HG03108 (cell line): ENCODE measurements at regions not wholly inside any gene's neighbourhood (a gene's known extent, or its start where the extent isn't known, plus 50 kb on each side); places are given as distances from the start of the nearest gene placed in this dataset.
"Not testable (repeated sequence)": the region's sequence is repeated elsewhere in the genome, so short reads cannot be mapped to it uniquely, and the experiment has no call there.

Experiments
- ATAC-seq: cut with Tn5 transposase; IDR thresholded peaks from one replicate; pipeline ENCODE4 v1.9.1; 2021; ENCODE audit warnings: moderate library complexity; ENCODE audit not compliant: unreplicated experiment

DNA sequence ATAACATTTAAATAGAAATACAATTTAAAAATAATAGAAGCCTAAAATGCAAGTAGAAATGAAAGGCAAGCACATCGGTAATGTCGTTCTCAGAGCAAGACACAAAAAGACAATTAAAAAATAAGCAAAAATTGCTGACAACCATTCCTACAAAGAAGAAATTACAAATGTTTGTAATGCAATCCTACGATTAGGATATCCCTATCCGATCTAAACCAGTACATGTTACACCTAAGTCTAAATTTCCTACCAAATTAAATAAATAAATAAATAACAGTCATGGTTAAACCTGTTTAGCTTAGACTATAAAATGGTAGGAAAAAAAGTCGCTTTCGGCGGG lies 90.0 kb downstream of the ANXA2R start:
- ATAC-seq = no peak

DNA sequence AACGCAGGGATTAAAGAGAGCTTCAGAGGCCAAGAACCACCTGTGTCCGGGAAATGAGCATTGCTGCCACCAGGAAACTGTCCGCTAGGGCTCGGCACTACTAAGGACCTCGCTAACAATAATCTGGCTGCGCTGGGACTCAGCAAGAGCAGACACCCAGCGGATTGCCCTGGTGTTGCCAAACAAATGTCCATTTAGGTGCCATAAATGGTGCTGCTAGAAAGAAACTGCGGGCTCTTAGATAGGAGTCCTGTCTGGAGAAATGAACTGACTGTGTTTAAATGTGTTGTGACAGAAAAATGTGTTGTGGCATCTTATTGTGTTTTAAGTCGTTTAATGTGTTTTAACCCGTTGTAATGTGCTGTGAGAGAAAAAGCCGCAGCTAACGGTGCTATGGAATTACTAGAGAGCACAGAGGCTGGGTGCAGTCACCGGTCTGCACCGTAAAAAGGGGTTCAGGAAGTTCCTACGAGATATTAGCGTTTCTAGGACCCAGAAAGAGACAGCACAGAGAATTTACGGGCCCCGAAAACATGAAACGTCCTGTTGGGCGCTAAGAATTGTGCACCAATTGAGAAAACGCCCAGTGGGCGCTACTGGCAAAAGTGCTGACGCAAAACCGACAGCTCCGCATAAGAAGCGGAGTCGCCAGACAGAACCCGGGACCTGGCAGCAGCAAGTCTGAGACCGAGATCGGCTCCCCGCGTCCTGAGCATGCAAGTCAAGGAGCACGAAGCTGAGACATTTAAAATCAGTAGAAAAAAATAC lies 90.6 kb downstream of the ANXA2R start:
- peak; percentile 64 for ATAC-seq

DNA sequence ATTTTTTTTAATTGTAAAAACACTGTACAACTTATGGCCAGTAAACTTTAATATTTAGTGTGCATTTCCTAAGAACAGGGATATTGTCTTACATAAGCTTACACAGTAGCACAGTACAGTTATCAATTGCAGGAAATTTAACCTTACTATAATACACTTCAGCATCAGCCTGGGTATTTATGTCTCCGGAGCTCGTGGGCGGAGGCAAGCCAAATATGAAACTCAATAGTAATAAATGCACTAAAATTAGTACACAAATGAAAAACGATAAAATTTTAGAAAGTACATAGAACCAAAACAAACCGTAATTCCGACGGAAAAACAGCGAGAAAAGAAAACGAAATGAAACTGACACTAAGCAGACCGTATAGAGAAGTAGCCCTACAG lies 91.2 kb downstream of the ANXA2R start:
- no peak for ATAC-seq

DNA sequence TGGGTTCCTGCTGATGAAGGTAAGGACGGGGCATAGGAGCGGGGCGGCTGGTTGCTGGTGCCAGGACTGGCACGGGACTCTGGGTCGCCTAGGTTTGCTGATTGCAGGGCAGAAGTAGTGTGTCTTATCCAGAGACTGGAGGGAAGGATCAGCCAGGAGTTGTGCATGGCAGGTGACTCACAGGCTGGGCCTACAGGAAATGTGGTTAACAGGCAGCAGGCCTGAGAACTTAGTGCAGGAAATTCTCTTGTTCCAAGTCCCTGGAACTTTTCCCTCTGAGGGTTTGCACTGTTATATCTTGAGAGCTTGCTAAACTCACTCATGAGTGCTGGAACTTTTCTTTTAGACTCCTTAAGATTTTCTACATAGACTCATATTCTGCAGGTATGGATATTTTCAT lies 95.1 kb downstream of the ANXA2R start:
- no peak for ATAC-seq

DNA sequence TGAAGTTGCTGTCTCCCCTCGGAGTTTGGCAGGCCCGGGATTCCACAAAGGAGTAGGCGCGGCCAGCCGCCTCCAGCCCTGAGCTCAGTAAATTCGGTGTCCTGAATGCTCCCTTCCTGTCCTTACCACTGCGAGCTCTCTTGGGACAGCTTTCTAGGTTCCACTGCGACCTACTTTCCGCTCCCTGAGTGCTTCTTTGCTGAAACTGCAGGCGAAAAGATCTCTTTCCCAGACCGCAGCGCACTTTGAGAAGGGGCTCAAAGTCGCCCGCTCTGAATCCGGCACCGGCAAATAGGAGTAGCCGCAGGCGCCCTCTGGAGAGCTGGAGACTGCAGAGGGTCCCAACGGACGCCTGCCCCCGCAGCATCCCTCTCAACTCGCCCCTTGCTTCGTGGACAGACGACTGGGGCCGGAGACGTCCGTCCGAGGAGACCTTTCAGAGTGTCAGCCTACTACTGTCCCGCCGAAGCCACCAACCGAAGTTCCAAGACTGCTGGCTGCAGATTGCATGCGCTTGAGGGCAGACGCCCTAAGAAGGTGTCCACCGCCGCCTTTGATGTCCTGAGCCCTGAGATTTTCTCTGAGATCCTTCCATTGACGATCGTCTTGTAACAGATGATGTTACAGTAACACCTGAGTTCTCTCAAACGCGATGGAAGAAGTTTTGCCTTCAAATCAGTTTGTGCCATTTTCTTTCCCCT lies 96.0 kb downstream of the ANXA2R start:
- ATAC-seq = no peak

DNA sequence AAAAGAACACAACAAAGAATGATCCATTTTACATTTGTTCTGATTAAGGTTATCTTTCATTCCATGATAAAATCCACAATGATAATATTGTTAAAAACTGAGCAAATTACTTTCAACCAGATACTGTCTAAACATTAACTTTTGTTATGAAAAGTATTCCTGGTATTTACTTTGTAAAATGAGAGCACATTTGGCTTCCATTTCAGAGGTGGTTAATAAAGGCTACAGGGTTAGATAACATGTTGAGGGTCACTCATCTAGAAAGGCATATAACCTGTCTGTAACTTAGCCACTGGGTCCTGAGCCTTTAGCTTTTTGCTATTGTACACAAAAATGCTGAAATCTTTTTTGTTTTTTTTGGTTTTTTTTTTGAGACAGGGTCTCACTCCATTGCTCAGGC lies 99.3 kb downstream of the ANXA2R start:
- no peak for ATAC-seq

DNA sequence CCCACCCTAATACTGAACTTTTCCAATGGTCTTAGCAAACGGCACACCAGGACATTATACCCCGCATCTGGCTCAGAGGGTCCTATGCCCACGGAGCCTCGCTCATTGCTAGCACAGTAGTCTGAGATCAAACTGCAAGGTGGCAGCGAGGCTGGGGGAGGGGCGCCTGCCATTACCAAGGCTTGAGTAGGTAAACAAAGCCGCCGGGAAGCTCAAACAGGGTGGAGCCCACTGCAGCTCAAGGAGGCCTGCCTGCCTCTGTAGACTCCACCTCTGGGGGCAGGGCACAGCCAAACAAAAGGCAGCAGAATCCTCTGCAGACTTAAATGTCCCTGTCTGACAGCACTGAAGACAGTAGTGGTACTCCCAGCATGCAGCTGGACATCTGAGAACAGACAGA lies 108.1 kb downstream of the ANXA2R start:
- not testable (repeated sequence) for ATAC-seq

DNA sequence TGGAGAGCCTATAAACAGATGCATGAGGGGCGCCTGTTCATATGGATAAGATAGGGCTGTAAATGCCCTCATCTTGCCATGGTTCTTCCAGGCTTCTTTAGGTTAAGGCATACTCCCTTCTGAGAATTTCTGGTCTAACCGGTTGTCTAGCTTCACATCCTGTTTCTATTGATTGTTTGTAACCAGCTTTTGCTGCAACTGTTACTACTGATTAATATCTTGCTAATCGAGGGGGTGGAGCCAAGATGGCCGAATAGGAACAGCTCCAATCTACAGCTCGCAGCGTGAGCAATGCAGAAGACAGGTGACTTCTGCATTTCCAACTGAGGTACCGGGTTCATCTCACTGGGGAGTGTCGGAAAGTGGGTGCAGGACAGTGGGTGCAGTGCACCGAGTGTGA lies 108.7 kb downstream of the ANXA2R start:
- ATAC-seq = not testable (repeated sequence)

DNA sequence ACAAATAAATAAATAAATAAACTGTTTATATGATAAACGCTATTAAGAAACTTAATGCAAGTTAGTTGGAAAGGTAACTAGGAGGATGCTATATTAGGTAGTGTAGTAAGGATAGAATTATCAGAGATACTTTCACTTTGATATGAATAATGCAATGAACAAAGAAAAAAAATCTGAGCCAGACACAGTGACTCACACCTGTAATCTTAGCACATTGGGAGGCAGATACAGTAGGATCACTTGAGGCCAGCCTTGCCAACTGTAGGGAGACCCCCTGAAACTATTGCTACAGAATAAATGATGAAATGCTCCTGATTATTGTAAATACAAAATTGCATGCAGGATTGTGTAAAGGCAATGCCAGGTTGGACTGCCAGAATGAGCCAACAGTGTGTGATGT lies 109.2 kb downstream of the ANXA2R start:
- ATAC-seq = no peak

DNA sequence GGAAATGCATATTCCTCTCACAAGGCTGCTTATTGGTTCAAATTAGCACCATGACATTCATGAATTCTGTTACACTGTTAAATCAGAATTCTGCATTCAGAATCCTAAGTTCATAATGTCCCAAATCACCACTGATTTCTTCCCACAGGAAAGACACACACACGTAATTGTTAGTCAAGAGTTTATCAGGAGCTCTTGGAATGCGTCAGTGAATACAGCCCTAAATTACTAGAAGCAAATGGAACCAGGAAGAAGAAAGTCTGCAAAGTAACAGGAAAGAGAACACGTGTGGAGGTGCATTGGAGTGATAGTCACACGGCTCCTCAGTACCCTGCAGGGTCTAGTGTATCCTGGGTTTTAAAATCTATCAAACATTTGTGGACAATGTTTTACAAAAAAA lies 110.2 kb downstream of the ANXA2R start:
- no peak for ATAC-seq

DNA sequence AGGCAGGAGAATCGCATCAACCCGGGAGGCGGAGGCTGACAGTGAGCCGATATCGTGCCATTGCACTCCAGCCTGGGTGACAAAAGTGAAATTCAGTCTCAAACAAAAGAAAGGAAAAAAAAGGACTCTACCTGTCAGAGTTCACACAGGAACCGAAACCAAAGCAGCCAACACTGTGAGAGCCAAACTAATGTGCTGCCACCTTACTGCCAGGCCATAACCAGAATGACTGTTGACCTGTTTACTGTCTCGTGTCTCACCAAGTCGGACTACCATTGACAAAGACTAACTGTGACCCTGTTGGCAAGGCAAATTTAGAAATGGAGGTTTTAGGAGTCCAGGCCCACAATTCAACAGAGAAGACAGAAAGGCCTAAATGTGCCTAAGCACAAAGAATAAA lies 112.4 kb downstream of the ANXA2R start:
- ATAC-seq = no peak

DNA sequence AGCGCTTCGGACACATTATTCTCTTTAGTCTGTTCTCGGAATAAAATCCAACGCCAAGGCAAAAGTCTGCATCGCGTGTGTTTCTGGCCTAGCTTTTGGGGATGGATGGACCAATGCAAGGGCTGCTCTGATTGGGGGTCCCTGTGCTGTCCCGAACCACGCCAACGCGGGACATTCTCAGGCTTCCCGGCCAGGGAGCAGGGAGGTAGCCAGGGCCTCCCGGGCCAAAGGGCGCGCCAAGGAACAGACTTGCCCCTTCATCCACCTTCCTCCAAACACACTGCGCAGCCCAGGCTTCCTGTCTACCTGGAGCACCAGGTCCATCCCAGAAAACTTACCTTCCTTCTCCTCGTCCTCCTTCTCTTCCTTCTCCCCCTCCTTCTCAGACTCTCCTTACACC lies 113.0 kb upstream of the SELENOP start:
- no peak for ATAC-seq

DNA sequence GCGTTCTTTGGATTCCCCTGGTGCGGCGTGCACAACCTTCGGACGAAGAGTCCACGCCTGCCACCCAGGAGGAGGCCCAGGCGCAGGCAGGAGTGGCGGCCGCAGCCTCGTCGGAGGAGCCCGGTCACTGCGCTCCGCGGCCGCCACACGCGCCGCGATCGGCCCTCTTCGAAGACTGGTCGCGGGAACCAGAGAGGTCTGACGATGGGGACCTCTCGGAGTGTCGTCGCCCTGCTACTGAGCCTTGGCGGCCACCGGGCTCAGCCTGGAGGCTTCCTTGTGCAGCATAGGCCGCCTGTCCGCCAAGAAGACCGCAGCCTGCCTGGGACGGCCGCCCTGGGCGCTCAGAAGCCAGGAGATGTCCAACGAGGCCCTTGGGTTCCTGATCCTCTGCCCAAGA lies 112.5 kb upstream of the SELENOP start:
- no peak for ATAC-seq

DNA sequence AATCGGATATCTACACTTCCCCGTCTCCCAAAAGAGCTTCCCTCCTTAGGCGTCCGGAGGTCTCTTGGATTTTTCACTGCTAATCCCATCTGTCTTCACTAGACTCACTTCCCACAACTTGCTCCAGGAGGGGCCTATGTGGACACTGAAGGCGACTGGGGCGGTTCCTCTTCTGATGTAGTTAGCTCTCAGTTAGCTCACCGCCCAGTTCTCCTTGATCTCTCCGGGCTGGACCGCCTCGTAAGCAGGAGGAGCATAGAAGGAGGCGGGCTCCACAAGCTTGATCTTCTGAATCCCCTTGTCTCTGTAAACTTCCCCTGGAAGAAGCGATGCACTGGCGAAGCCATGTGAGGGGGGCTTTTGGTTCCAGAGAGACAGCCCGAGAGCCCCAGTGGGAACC lies 112.0 kb upstream of the SELENOP start:
- no peak for ATAC-seq

DNA sequence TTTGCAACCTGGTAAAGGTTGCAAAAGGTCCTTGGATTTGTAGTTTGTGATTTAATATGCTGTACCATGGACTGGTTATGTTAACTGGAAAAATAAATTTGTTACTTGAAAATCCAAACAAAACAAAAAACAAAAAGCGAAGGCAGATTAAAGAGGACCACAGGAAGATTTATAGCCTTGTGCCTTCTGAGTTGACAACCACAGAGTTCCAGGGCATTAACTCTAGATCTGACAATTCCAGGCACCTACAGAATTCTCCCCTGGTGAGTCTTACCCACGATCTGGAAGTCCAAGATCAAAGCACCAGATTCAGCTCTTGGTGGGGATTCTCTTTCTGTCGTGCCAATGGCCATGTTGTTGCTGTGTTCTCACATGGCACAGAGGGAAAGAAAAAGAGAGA lies 107.9 kb upstream of the SELENOP start:
- ATAC-seq = no peak

DNA sequence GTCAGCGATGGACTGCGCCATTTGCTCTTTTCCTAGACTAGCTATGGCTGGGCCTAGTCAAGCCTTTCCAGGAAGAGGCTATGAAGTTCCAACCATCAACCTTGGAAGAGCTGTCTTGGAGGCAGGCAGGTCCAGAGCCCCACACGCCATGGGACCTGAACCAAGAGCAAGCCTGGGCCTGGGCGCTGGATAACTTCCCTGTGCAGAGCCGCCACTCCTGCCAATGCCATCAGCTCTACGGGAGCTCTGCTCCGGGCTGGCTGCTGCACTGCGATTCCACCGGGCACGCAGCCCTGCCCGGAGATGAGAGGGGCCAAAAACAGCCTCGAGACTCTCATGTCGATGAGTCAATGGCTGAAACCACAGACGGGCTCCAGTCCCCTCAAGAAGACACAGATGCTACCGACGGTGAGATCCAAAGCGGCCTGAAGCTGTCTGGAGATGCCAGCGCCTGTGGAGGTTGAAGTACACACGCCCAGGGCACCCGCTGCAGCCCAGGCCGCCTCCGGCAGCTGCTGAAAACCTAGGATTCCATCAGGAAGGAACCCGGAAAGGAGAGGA lies 103.7 kb upstream of the SELENOP start:
- no peak for ATAC-seq

DNA sequence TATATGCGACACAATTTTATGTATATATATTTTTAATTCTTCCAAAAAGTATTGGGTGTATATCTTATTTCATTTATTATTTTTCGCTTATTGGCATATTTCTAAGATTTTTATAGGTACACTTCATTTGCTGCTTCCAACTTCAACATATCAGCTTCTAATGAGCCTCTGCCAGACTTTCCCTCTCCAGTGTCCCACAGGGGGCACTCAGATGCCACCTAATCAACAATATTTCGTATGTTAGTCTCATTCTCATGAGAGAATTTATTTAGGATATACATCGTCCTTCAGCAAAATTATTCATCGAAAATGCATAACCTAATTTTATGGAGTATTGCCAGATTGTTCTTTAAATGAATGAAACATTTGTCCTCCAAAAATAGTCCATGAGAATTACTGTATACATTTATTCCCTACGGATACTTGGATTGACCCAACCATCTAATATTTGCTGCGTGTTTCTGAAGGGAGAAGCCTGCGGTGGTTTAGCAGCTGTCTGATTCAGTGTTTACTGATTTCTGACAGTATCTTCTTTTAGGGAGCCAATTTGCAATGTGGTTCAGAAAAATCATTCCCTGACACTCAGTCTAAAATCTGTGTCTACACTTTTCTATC lies 100.6 kb upstream of the SELENOP start:
- no peak for ATAC-seq

DNA sequence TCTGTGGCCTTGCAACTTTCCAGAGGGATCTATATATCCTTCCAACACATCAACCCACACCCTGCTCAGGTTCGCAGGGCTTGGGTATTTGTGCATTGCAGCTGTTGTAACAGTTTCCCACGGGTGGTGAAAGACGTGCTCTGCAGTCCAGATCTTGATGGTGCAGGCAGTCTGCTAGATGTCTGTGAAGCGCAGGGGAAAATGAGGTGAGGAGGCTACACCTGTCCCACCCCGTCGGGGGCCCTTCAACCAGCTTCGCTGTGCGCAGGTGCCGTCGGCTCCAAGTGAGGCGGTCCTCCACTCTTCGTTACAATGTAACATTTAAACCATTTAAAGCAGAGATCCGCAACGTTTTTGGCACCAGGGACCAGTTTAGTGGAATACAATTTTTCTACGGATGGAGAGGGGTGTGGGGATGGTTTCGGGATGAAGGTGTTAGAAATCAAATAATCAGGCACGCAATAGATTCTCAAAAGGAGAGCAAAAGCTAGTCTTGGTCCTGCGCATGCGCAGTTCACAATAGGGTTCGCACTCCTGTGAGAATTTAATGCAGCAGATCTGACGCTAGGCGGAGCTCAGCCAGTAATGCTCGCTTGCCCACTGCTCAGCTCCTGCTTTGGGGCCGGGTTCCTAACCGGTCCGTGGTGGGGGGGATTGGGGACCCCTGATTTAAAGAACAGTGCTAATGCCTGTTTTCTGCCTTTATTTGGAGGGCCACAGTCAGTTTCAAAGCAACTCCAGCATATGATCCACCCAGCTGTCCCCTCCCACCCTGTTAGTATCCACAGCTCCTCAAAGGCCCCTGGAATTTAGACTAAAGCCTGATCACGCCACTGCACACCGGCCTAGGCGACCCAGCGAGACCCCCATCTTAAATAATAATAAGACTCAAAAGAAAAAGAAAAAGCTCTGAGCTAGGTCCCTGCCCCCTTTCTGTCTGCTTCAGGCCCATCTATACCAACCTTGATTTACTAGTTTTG lies 97.1 kb upstream of the SELENOP start:
- ATAC-seq = peak; percentile 88

DNA sequence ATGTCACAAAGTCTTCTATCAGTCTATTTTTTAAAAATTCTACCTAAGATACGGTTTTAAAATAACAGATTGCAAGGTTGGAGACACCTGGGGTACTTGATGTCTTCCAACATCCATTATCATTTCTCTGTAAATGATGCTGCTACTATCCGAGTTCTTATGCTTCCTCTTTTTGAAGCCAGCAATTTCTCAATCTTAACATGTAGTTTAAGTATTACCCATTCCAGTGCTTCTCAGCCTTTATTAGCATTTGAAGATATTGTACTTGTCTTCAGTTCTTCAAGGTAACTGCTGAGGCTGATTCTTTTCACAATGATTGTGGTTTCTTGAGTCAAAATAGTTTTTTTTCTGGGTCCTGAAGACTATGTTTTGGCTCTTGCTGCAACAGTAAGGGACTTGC lies 96.4 kb upstream of the SELENOP start:
- ATAC-seq = no peak

DNA sequence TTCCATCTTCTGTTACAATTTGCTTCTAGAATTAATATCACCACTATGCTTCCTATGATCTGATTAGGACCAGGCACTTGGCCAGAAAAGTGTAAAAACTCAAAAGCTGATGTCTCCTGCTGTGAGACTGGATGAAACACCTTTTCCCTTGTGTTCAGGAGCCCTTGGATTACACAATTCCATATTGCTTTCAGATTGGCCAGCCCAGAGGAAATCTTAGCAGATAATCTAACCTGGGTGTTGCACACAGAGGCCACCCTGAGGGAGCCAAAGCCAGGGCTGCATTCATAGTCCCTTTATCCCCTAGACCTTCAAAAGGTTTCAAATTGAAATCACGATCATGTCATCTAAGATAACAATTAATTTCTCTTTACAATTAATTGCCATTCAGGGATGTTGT lies 94.1 kb upstream of the SELENOP start:
- ATAC-seq = no peak

DNA sequence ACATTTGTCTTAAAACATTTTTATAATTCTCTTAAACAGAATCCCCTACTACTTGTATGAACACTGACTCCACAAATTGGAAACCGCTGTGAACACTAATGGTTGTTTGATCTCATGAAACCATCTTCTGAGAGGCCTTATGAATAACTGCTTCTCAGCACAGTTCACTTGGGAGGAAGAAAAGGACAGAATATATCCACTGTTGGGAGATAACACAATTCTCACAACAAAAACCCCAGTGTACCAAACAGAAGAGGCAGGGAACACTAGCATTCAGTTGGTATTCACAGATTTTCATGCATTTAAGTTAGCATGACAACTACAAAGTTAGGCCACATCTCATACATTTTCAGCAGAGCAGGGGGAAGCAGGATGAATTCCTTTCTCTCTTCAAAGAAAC lies 89.0 kb upstream of the SELENOP start:
- no peak for ATAC-seq
